Glutamatergic neuron (in vitro differentiated cells): ENCODE measurements at regions not wholly inside any gene's neighbourhood (a gene's known extent, or its start where the extent isn't known, plus 50 kb on each side); places are given as distances from the start of the nearest gene placed in this dataset.

ENCODE experiments used
- DNase-seq: peaks from one replicate; pipeline ENCODE4 v3.0.0; 2022
- H3K27ac Mint-ChIP-seq: one replicate; pipeline ENCODE4 v1.8.0; 2020; ENCODE audit warnings: mild to moderate bottlenecking, mixed read lengths, inconsistent platforms; ENCODE audit not compliant: unreplicated experiment
- H3K27me3 Mint-ChIP-seq: one replicate; pipeline ENCODE4 v1.8.0; 2020; ENCODE audit warnings: mild to moderate bottlenecking, moderate library complexity, mixed read lengths, inconsistent platforms; ENCODE audit not compliant: unreplicated experiment
- H3K36me3 Mint-ChIP-seq: one replicate; pipeline ENCODE4 v1.8.0; 2020; ENCODE audit warnings: mild to moderate bottlenecking, mixed read lengths, inconsistent platforms; ENCODE audit not compliant: unreplicated experiment
- H3K4me1 Mint-ChIP-seq: one replicate; pipeline ENCODE4 v1.8.0; 2020; ENCODE audit warnings: mild to moderate bottlenecking, low read depth, mixed read lengths, inconsistent platforms; ENCODE audit not compliant: unreplicated experiment
- H3K4me3 Mint-ChIP-seq: one replicate; pipeline ENCODE4 v1.8.0; 2020; ENCODE audit warnings: mild to moderate bottlenecking, mixed read lengths, inconsistent platforms; ENCODE audit not compliant: unreplicated experiment
- H3K9me3 Mint-ChIP-seq: one replicate; pipeline ENCODE4 v1.8.0; 2020; ENCODE audit warnings: mild to moderate bottlenecking, moderate library complexity, mixed read lengths, inconsistent platforms; ENCODE audit not compliant: unreplicated experiment
- TF ChIP-seq, protein P1 (sequence below): fragments of 200-600 bp; sonication (generic); IDR thresholded peaks from one replicate; pipeline ENCODE4 v1.5.0; 2021; ENCODE audit not compliant: partially characterized antibody, unreplicated experiment

GRCh38 chr4:35447474-35447873, 796.8 kb downstream of the ARAP2 start:
- Mint-ChIP-seq H3K4me1 (no peaks in the 10 kb centered on the region), H3K27me3 (no peaks in the 10 kb centered on the region), H3K27ac (no peak overlapping the region), H3K36me3 (peaks cover 5% of the 10 kb centered on the region), H3K9me3 (peaks cover 4% of the 10 kb centered on the region), H3K4me3 (no peak overlapping the region)
- TF ChIP-seq, protein P1, sequence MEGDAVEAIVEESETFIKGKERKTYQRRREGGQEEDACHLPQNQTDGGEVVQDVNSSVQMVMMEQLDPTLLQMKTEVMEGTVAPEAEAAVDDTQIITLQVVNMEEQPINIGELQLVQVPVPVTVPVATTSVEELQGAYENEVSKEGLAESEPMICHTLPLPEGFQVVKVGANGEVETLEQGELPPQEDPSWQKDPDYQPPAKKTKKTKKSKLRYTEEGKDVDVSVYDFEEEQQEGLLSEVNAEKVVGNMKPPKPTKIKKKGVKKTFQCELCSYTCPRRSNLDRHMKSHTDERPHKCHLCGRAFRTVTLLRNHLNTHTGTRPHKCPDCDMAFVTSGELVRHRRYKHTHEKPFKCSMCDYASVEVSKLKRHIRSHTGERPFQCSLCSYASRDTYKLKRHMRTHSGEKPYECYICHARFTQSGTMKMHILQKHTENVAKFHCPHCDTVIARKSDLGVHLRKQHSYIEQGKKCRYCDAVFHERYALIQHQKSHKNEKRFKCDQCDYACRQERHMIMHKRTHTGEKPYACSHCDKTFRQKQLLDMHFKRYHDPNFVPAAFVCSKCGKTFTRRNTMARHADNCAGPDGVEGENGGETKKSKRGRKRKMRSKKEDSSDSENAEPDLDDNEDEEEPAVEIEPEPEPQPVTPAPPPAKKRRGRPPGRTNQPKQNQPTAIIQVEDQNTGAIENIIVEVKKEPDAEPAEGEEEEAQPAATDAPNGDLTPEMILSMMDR, result no peak
- DNase-seq, result no peak

GRCh38 chr4:35459045-35459444, 785.3 kb downstream of the ARAP2 start:
- Mint-ChIP-seq H3K4me3 (no peak overlapping the region), H3K36me3 (peaks cover 6% of the 10 kb centered on the region), H3K4me1 (peaks cover 6% of the 10 kb centered on the region), H3K9me3 (peaks cover 2% of the 10 kb centered on the region), H3K27me3 (peaks cover 3% of the 10 kb centered on the region), H3K27ac (no peak overlapping the region)
- TF ChIP-seq, protein P1, result no peak
- DNase-seq, result no peak

DNA sequence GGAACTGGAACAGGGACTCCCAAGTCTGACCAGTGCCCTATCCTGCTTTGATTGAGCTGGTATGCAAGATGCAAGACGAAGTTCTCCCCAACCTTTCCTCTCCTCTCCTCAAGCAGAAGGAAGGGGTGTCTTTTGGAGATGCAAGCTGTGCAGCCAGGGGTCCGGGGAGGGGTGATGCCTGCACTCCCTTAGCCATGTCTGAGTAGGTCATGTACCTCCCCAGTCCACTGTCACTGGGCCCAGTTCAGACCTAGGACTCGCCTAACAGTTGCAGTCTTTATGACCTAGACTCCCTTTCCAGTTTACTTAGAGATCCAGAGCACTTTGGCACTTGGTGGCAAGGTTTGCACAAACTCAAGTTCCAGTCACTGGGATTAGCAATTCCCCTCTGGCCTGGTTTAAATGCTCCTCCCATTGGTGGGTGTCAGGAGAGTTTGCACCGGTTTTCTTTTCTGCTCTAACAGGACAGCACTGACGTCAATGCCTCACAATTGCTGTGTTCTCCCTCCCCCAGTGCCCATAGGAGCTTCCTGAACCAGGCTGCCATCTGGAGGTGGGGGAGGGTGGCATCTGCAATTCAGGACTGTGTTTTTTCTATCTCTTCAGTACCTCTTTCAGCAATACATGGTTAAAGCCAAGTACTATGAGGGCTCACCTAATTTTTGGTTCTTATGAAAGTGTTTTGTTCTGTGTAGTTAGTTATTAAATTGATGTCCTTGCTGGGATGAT, 782.2 kb downstream of the ARAP2 start:
- Mint-ChIP-seq H3K36me3 (peaks cover 6% of the 10 kb centered on the region), H3K9me3 (peaks cover 2% of the 10 kb centered on the region), H3K4me1 (peaks cover 6% of the 10 kb centered on the region), H3K27me3 (peaks cover 3% of the 10 kb centered on the region), H3K27ac (no peak overlapping the region), H3K4me3 (no peak overlapping the region)
- TF ChIP-seq, protein P1, result no peak
- DNase-seq, result no peak

GRCh38 chr4:35463251-35463952, 780.9 kb downstream of the ARAP2 start:
- TF ChIP-seq, protein P1, result no peak
- Mint-ChIP-seq H3K4me3 (no peak overlapping the region), H3K36me3 (peaks cover 6% of the 10 kb centered on the region), H3K27ac (peak overlapping the region; percentile 50), H3K4me1 (peaks cover 6% of the 10 kb centered on the region), H3K27me3 (peaks cover 3% of the 10 kb centered on the region), H3K9me3 (peaks cover 2% of the 10 kb centered on the region)
- no peak for DNase-seq

- Mint-ChIP-seq H3K27ac (no peak overlapping the region), H3K4me1 (peaks cover 6% of the 10 kb centered on the region), H3K36me3 (peaks cover 1% of the 10 kb centered on the region), H3K4me3 (no peak overlapping the region), H3K9me3 (no peaks in the 10 kb centered on the region), H3K27me3 (peaks cover 3% of the 10 kb centered on the region)
- DNase-seq, result no peak
- TF ChIP-seq, protein P1, result no peak
These were observed 779.3 kb downstream of the ARAP2 start for GRCh38 chr4:35464964-35465528.
